Hematopoietic multipotent progenitor cell treated with erythropoietin and hydrocortisone succinate and interleukin-3 and kit ligand, for 15 days (in vitro differentiated cells): ENCODE measurements at regions not wholly inside any gene's neighbourhood (a gene's known extent, or its start where the extent isn't known, plus 50 kb on each side); places are given as distances from the start of the nearest gene placed in this dataset.
"Not testable (repeated sequence)": the region's sequence is repeated elsewhere in the genome, so short reads cannot be mapped to it uniquely, and the experiment has no call there.

Source experiments
- DNase-seq: peaks from one replicate; pipeline ENCODE4 v3.0.0-alpha.2; 2015; ENCODE audit warnings: low spot score

DNA sequence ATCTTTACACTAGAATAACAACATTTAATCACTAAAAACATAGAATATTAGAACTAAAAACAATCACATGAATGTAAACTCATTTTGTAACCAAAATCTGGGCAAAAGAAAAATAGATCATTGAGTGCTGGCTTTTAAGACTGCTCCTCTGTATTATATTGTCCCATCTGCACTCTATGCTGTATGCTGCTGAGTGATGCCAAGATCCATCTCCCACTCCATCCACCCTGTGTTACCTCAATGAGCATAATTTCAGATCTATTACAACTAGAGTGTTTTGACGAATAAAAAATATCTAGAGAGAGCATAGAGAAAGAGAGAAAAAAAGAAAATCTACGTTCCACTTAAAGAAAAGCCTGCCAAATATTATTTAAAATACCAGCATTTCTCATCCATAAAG is 1060.4 kb downstream of the ZPLD1 start:
- DNase-seq, result no peak

DNA sequence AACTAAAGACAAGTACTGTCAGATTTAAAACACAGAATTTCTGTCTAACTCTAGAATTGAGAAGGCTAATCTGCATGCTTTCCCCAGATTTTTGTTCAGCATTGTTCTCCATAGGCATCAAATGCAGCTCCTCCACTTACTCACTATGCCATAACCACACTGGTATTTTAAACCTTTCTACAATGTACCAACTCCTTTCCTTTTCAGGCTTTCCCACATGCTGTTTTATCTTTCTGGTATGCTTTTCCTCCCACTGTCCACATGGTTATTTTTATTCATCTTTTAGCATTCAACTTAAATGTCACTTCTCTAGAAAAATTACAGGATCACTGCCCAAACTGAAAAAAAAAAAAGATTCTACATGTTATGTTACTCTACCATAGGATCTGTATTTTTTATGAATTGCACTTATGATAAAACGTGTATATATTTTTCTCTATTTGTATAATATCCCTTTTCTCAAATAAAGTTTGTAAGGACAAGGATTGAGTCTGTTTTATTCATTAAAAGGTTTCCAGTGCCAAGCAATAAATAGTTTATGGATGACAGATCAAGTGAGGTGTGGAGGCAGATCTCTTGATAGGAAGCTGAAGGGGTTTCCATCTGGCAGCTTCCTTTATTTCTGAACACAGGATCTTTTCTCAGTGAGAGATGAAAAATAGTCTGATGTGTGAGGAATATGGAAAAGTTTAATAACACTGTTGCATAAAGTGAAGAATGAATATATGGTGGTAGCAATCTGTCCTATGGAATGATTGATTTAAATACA is 1064.5 kb downstream of the ZPLD1 start:
- DNase-seq, result no peak

GRCh38 chr3:103499967-103500366 is 1065.2 kb downstream of the ZPLD1 start:
- DNase-seq, result no peak

GRCh38 chr3:103510760-103511159 is 1075.9 kb downstream of the ZPLD1 start:
- no peak for DNase-seq

DNA sequence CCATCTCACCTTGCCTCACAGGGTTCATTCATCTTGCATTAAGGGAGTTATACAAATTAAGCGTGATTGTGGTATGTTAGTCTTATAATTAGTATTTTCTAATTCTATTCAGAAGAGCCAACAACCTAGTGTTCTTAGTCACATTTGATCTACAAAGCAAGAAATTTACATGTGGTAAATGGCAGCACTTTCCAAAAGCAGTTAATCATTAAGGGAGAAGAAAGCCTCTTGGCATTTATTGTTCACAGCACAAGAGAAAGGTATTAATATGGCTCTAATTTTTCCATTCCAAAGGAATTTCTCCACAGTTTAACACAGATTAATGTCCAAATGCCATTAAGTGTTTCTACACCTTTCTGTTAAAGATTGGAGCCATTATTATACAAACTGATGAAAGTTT is 1077.1 kb downstream of the ZPLD1 start:
- DNase-seq, result no peak

DNA sequence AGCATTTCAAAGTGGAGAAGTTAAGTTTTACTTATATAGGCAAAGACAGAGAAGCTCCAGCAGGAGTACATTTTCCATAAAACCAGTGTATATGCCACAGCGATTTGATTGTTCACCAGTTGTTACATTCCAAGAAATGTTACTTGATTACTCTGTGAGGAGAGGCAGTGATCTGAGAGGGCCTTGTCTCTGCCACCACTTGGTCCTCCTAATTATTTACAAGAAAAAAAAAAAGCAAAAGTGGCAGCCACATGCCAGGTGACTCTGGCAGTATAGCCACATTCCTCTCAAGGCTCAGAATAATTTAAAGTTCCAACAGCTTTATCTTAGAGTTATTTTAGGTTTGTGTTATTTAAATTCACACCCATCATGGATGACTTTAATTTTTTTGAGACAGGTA is 1077.8 kb downstream of the ZPLD1 start:
- DNase-seq, result no peak

- no peak for DNase-seq
Observed at GRCh38 chr3:103513003-103513402, 1078.2 kb downstream of the ZPLD1 start.

DNA sequence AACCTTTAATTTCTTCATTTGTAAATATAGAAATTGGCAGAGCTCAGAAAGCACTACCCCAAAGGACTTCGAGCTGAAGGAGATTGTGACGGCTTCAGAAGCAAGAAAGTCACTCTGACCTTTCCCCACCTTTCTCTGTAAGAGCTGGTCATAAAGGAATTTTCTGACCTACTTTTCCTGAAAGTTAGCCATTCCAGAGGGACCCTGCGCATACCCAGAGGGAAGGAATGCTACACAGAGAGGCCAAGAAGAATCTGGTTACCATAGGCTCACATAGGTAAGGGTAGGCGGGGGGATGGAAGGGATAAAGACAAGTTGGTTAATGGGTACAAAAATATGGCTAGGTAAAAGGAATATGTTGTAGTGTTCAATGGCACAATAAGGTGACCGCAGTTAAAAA is 1080.3 kb downstream of the ZPLD1 start:
- DNase-seq, result no peak

- DNase-seq, result no peak
Observed at GRCh38 chr3:103516950-103517349, 1082.1 kb downstream of the ZPLD1 start.

GRCh38 chr3:103531327-103531726 is 1096.5 kb downstream of the ZPLD1 start:
- not testable (repeated sequence) for DNase-seq

- no peak for DNase-seq
Observed at GRCh38 chr3:103532986-103533385, 1098.2 kb downstream of the ZPLD1 start.

DNA sequence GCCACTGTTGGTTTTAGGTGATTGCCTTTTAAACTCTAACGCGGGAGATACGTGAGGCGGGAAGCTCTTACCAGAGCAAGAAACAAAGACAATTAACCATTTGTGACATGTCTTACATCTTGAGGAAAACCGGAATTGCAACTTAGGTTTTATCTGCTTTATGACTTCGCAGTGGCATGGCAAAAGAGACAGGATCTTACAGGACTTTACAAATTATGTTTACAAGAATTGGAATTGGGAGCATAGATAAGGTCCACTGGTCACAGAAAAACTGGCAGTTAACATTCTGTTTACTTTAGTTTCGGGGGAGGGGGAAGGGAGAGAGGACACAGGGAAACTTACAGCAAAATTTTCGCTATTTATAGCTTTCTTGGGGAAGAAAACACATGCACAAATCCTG is 1119.6 kb downstream of the ZPLD1 start:
- no peak for DNase-seq

DNA sequence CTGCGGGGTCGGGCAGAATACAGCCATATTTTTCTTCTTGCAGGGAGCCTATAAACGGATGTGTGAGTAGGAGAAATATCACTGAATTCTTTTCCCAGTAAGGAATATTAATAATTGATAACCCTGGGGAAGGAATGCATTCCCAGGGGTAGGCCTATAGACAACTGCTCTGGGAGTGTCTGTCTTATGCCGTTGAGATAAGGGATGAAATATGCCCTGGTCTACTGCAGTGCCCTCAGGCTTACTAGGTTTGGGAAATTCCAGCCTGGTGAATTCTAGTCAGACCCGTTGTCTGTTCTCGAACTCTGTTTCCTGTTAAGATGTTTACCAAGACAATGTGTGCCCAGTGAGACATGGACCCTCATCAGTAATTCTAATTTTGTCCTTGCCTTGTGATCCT is 1129.3 kb downstream of the ZPLD1 start:
- DNase-seq, result not testable (repeated sequence)

- no peak for DNase-seq
Observed at GRCh38 chr3:103585809-103586208, 1151.0 kb downstream of the ZPLD1 start.

GRCh38 chr3:103589770-103590169 is 1155.0 kb downstream of the ZPLD1 start:
- DNase-seq, result no peak

DNA sequence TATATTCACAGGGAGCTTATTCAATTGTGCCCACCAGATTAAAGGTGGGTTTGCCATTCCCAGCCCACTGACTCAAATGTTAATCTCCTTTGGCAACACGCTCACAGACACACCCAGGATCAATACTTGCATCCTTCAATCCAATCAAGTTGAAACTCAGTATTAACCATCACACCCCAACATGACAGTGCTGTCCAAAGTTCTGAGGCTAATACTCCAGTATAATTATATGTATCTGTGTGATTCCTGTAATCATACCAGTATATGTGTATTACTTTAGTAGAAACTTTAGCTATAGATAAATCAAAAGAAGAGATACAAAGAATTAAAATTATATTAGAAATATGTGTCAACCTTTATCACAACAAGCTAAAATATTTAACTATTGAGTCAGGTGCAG is 1166.0 kb downstream of the ZPLD1 start:
- DNase-seq, result no peak

DNA sequence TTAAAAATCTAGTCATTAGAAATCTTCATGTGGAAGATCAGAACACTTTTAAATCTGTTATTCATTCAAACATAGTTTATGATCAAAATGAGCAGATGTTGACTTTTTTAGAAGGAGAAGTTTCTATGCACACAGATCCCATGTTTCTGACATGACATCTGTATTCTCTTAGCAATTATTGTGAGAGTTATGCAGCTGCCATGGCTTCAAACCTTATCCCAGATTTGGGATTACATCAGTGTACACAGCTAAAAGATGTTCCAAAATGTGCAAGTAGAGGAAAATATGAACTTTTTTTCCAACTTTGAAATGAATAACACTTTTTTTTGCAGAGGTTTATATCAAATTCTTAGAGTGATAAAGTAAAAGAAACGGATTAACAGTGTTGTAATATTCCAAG is 1166.9 kb downstream of the ZPLD1 start:
- DNase-seq, result no peak

DNA sequence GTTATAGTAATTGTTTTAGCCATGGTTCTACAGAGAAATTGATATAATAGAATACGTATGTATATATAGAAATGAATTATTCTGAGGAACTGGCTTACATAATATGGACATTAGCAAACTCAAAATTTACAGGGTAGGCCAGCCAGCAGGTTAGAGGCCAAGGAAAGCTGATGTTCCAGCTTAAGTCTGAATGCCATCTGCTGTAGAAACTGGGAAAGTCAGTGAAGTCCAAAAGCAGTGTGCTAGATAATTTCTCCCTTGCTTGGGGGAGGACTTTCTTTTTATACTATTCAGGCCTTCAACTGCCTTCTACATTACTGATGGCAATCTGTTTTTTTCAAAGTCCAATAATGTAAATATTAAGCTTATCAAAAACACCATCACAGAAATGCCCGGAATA is 1174.7 kb downstream of the ZPLD1 start:
- DNase-seq, result no peak

DNA sequence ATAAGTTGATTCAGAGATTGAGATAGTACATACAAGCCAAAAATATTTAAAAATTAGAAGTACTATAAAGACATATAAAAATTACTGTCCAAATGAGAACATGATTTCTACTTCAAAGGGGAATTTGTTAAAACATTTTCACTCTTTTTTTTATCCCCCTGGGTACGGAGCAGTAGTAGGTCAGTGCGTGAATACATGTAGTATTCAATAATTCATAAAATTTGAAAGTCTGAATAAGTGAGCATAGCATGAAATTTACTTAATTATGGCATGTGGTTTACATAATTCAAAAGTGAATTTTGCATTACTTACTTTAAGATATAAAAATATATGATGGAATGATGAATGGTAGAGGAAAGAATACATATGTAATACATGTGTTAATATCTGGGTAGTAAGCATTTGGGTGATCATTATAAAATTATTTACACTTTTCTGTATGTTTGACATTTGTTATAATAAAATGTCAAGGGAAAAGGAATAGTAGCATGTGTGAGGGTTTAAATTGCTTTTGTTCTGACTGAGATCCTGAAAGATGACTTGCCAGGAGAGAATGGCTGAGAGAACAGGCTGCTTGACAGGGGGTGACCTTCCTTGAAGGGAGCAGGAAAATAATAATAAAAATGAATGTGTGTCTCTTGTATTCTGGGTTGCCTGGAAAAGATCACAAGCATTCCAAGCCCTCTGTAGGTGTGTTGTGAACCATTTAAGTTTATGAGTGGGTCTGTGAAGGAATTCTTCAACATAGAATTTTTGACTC is 1178.8 kb downstream of the ZPLD1 start:
- DNase-seq, result no peak

- DNase-seq, result no peak
Observed at GRCh38 chr3:103614719-103615118, 1179.9 kb downstream of the ZPLD1 start.

- DNase-seq, result no peak
Observed at GRCh38 chr3:103617961-103618360, 1183.1 kb downstream of the ZPLD1 start.

DNA sequence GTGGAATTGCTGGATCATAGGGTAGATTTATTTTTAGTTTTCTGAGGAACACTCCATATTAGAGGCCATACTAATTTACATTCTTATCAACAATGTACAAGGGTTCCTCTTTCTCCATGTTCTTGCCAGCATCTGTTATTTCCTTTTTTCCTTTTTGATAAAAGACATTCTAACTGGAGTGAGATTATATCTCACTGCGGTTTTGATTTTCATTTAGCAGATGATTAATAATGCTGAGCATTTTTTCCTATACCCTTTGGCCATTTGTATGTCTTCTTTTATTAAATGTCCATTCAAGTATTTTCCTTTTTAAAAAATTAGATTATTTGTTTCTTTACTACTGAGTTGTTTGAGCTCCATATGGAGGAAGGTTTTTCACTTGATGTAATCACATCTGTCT is 1189.5 kb downstream of the ZPLD1 start:
- DNase-seq, result no peak

GRCh38 chr3:103629391-103629790 is 1194.6 kb downstream of the ZPLD1 start:
- DNase-seq, result no peak

DNA sequence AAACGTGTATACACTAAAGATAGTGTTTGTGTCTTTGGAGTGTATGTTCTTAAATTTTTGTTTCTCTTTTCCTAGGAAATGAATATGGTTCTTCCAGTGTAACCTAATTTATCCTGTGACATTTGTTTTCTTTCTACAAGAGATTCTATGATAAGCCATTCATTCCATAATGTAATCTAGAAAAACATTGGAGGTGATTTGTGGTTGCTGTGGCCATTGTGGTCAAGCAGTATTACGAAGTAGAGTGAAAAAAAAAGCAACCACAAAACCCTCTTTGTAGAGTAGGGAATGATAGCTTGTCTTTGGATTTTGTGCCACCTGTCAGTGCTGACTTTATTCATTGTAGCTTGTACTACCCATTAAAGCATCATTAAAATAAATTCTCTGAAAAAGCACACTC is 1209.6 kb downstream of the ZPLD1 start:
- DNase-seq, result no peak
